Thoracic aorta (tissue), 2 donors: ENCODE measurements at regions not wholly inside any gene's neighbourhood (a gene's known extent, or its start where the extent isn't known, plus 50 kb on each side); places are given as distances from the start of the nearest gene placed in this dataset.
"Not testable (repeated sequence)": the region's sequence is repeated elsewhere in the genome, so short reads cannot be mapped to it uniquely, and the experiment has no call there.

ENCODE experiments used
- ATAC-seq: fragments of 150-250 bp; one replicate; pipeline ENCODE4 v1.8.0; 2017; ENCODE audit warnings: low read depth; ENCODE audit not compliant: insufficient number of reproducible peaks, low FRiP score
- DNase-seq: peaks from one replicate; pipeline ENCODE4 v3.0.0-alpha.2; 2020; ENCODE audit warnings: low spot score
- H3K27ac ChIP-seq, 2 donors: fragments of 200-600 bp; sonication (generic); 1 replicate in 1 of 2; 2 replicates in 1 of 2; pipeline ENCODE4 v1.5.1; 2016; ENCODE audit warnings: mild to moderate bottlenecking in 2 of 2, moderate library complexity in 2 of 2
- H3K27me3 ChIP-seq: fragments of 200-600 bp; sonication (generic); replicated peaks from 2 replicates; pipeline ENCODE4 v1.6.0; 2016; ENCODE audit warnings: mild to moderate bottlenecking; ENCODE audit not compliant: insufficient read depth
- H3K36me3 ChIP-seq: fragments of 200-600 bp; sonication (generic); one replicate; pipeline ENCODE4 v1.5.1; 2016
- H3K4me1 ChIP-seq, 2 donors: fragments of 200-600 bp; sonication (generic); 1 replicate in 1 of 2; 2 replicates in 1 of 2; pipeline versions ENCODE4 v1.5.1 to v1.6.0; 2016; ENCODE audit warnings: low read depth in 2 of 2, mild to moderate bottlenecking in 1 of 2; ENCODE audit not compliant: control insufficient read depth in 1 of 2
- H3K4me3 ChIP-seq: fragments of 200-600 bp; sonication (generic); 2 replicates; pipeline ENCODE4 v1.5.1; 2016; ENCODE audit warnings: mild to moderate bottlenecking
- H3K9me3 ChIP-seq: fragments of 200-600 bp; sonication (generic); 2 replicates; pipeline ENCODE4 v1.5.1; 2016
- TF ChIP-seq, protein P1 (sequence below): fragments of 200-600 bp; sonication (generic); IDR thresholded peaks from one replicate; pipeline ENCODE4 v1.5.1; 2019; ENCODE audit warnings: antibody characterized with exemption

DNA sequence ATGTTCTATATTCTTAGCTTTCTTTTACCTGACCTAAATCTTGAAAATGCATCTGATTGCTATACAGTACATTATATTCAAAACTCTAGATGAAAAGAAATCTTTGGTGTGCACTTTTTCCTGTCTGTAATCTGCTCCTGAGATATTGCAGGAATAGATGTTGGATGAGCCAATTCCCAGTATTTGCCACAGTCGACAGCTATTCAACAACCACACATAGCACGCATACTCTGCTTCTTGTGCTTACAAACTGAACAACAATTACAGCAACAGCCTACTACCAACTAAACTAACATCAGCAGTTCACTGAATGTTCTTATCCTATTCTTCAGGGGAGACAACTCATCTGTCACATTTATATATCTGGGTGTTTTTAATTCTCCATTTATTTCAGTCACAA, 573.9 kb upstream of the GRID2 start:
- H3K27ac ChIP-seq, result no peak overlapping the region
- DNase-seq (no peak), ATAC-seq (no peak)
- TF ChIP-seq, protein P1, sequence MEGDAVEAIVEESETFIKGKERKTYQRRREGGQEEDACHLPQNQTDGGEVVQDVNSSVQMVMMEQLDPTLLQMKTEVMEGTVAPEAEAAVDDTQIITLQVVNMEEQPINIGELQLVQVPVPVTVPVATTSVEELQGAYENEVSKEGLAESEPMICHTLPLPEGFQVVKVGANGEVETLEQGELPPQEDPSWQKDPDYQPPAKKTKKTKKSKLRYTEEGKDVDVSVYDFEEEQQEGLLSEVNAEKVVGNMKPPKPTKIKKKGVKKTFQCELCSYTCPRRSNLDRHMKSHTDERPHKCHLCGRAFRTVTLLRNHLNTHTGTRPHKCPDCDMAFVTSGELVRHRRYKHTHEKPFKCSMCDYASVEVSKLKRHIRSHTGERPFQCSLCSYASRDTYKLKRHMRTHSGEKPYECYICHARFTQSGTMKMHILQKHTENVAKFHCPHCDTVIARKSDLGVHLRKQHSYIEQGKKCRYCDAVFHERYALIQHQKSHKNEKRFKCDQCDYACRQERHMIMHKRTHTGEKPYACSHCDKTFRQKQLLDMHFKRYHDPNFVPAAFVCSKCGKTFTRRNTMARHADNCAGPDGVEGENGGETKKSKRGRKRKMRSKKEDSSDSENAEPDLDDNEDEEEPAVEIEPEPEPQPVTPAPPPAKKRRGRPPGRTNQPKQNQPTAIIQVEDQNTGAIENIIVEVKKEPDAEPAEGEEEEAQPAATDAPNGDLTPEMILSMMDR, result no peak
- no peaks in the 10 kb centered on the region for H3K27me3 ChIP-seq
- no peaks in the 10 kb centered on the region for H3K4me1 ChIP-seq
- no peaks in the 10 kb centered on the region for H3K36me3 ChIP-seq
- no peaks in the 10 kb centered on the region for H3K9me3 ChIP-seq
- H3K4me3 ChIP-seq, result no peak overlapping the region

DNA sequence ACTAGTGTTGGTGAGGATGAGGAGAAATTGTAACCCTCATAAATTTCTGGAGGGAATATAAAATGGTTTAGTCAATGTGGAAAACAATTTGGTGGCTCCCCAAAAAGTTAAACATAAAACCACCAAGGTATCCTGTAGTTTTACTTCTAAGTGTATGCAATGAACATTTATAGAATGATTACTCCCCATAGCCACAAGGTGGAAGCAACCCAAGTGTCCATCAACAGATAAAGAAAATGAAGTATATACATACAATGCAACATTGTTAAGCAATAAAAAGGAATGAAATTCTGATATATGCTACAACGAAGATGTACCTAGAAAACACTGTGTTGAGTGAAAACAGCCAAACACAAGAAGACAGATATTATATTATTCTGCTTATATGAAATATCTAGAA, 569.1 kb upstream of the GRID2 start:
- H3K27me3 ChIP-seq, result no peaks in the 10 kb centered on the region
- H3K4me1 ChIP-seq, result no peaks in the 10 kb centered on the region
- H3K9me3 ChIP-seq, result no peaks in the 10 kb centered on the region
- no peak overlapping the region for H3K4me3 ChIP-seq
- no peak overlapping the region for H3K27ac ChIP-seq
- DNase-seq, result no peak
- no peaks in the 10 kb centered on the region for H3K36me3 ChIP-seq
- TF ChIP-seq, protein P1, result no peak
- ATAC-seq, result no peak

DNA sequence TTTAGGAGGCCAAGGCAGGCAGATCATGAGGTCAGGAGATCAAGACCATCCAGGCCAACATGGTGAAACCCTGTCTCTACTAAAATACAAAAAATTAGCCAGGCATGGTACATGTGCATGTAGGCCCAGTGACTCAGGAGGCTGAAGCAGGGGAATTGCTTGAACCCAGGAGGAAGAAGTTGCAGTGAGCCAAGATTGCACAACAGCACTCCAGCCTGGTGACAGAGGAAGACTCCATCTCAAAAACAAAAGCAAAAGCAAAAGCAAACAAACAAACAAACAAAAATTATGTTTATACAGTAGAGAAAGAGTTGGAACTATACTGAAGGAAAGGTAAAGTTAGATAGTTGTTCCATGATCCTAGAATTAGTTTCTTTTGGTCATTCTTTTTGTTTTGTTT, 564.9 kb upstream of the GRID2 start:
- H3K27me3 ChIP-seq, H3K27ac ChIP-seq, H3K4me3 ChIP-seq, DNase-seq, ATAC-seq, H3K9me3 ChIP-seq, H3K4me1 ChIP-seq, H3K36me3 ChIP-seq: not testable (repeated sequence)

DNA sequence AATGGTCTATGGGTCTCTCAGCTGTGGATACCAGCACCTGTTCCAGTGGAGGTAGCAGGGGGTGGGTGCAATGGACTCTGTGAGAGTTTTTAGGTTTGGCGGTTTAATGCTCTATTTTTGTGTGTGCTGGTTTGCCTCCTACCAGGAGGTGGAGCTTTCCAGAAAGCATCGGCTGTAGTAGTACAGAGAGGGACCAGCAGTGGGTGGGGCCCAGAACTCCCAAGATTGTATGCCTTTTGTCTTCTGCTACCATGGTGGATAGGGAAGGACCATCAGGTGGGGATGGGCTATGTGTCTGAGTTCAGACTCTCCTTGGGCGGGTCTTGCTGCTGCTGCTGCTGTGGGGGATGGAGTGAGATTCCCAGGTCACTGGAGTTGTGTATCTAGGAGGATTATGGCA, 557.2 kb upstream of the GRID2 start:
- no peak overlapping the region for H3K4me3 ChIP-seq

DNA sequence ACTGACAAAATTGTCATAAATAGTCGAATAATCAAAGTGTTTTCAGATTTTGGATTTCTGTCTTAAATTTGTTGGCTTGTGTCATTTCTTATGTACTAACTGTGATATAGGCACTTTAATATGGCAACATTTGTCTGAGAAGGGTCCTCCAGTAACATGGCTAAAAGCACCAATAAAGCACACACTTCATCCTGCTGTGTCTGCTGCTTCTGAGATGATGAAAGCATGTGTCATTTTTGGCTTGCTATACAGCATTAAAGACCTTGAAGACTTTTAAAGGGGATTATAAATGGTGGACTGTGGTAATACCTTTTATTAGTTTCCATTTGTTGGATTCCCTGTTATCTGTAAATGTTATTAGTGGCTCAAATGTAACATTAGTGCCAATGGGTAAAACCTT, 551.8 kb upstream of the GRID2 start:
- no peak overlapping the region for H3K27ac ChIP-seq
- ATAC-seq, result no peak
- H3K9me3 ChIP-seq, result no peaks in the 10 kb centered on the region
- no peak overlapping the region for H3K4me3 ChIP-seq
- no peak for DNase-seq
- H3K4me1 ChIP-seq, result no peaks in the 10 kb centered on the region
- TF ChIP-seq, protein P1, result no peak
- H3K36me3 ChIP-seq, result no peaks in the 10 kb centered on the region
- no peaks in the 10 kb centered on the region for H3K27me3 ChIP-seq

More for the DNA sequence above, 557.2 kb upstream of the GRID2 start:
- no peak for ATAC-seq
- no peak for DNase-seq
- no peaks in the 10 kb centered on the region for H3K27me3 ChIP-seq
- H3K4me1 ChIP-seq, result no peaks in the 10 kb centered on the region
- H3K36me3 ChIP-seq, result no peaks in the 10 kb centered on the region
- TF ChIP-seq, protein P1, result no peak
- H3K27ac ChIP-seq, result no peak overlapping the region
- H3K9me3 ChIP-seq, result no peaks in the 10 kb centered on the region

DNA sequence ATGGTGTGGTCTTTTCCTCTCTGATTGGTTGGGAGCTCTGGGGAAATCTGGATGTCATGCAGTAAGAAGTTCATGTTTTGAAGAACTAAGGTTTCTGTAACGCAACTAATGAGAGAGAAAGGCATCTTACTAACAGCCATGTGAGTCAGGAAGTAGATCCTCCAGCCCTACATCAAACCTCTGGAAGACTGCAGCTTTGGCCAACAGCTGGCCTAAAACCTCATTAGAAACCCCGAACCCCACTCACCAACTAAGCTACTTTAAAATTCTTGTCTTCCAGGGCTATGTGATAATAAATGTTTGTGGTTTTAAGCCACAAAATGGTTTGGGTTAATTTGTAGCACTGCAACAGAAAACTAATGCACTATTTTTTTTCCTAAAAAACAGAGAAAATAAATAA, 549.0 kb upstream of the GRID2 start:
- Histone ChIP-seq H3K4me1 (no peaks in the 10 kb centered on the region), H3K4me3 (no peak overlapping the region), H3K9me3 (no peaks in the 10 kb centered on the region), H3K27me3 (no peaks in the 10 kb centered on the region), H3K36me3 (no peaks in the 10 kb centered on the region), H3K27ac (no peak overlapping the region)
- ATAC-seq (no peak), DNase-seq (no peak)
- TF ChIP-seq, protein P1, result no peak
